D341Med (cell line): ENCODE measurements at regions not wholly inside any gene's neighbourhood (a gene's known extent, or its start where the extent isn't known, plus 50 kb on each side); places are given as distances from the start of the nearest gene placed in this dataset.
A peak's percentile ranks its signal among the peaks of the same experiment; 100 is the strongest.

Source experiments
- DNase-seq: peaks from one replicate; pipeline ENCODE4 v3.0.0; 2012; ENCODE audit warnings: low spot score

DNA sequence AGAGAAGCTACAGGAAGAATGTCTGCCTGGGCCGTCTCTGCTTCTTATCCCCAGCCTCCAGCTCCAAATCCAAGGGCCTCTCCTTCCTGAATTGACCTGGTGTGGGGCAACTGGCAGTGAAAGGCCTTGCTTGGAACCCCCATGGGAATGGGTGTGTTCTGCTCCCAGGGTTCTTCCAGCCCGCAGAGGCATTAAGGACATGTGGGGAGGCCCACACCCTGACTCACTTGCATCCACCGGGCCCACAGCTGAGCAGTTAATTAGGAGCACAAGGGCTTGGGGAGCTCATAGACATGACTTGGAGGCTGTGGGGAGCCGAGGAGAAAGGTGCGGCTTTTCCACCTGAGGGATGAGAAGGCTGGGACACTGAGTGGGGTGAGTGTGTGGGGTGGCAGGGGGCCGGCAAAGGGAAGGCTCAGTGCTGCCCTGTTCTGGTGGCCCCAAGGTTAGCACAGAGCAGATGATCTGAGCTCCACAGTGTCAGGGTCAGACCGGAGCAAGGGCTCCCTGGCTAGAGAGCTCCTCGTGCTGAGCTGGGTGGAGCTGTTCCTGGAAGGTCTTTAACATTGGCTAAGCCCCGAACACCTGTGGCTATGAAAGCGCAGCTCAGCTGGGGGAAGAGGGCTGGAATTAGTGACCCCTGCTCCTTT lies 64.5 kb upstream of the NECTIN1 start:
- no peak for DNase-seq

- DNase-seq: no peak
These were observed 62.7 kb upstream of the NECTIN1 start for GRCh38 chr11:119791701-119792151.

DNA sequence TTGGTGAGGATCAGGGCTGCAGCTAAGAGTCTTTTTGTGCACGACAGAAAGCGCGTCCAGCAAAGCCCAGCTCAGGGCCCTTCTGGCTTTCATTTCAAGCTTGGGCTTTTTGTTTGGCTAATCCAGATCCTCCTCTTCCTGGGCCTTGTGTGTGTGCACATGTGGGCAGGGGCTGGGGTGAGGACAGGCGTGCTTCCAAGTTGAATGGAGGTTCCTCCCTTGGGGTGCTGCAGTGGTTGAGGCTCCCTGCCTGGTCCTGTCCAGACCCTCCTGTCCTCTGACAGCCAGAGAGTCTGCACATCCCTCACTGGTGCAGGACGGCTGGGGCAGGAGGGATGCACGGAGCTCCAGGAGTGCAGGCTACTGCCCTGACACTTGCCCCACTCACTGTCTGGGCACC lies 62.0 kb upstream of the NECTIN1 start:
- no peak for DNase-seq

- DNase-seq: no peak
These were observed 61.5 kb upstream of the NECTIN1 start for GRCh38 chr11:119790476-119790875.

DNA sequence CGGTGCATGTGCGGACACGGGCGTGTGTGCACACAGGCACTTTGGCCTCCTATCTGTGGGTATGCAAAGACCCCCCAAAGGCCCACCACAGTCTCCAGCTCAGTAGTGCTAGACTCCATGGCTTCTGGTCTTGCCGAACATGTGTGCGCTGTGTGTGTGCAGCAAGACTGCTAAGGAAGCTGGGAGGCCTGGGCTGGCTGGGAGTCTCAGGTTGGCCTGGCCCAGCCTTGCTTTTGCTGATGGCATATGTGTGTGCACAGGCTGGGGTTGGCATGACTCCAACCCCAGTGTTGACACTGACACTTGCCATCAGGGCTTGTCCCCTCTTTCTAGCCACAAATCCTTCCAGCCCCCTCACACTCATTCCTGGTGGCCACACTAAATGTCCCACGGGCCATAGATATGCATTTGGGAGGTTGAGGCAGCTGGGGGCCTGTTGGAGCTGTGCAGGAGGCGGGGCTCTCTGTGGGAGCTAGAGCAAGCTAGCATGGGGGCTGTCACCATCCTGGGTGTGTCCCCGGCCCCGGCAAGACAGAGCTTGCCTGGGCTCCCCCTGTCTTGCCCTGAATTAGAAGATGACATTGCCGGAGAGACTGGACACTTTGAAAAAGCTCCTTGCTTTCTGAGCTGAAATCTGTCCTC lies 60.9 kb upstream of the NECTIN1 start:
- no peak for DNase-seq

DNA sequence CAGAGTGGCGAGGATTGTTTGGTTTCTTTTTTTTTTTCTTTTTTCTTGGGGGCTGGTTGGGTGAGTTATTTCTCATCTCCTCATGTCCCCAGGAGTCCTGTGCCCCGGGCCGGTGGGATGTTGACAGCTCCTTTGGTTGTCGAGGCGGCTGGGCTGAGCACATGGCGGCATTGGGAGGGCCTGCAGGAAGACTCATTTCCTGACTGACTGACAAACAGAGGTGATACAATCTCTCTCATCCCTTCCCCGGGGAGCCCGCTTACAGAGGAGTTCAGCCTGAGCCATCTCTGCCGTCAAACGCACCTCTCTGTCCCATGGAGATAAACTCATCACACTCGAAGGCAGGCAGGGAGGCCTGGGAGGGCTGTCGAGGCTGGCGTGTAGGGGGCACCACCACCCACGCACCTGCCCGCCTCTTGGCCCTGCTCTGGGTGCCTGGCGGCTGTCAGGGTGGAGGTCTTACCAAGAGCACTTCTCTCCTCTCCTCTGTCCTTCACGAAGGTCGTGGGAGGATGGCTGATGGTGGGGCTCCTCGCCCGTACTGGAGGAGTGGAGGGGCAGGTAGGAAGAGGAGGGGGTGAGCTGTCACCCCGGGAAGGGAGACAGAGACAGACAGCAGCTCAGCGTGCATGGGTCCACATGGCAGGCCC lies 60.0 kb upstream of the NECTIN1 start:
- no peak for DNase-seq

- DNase-seq: no peak
These were observed 59.3 kb upstream of the NECTIN1 start for GRCh38 chr11:119788096-119788883.

DNA sequence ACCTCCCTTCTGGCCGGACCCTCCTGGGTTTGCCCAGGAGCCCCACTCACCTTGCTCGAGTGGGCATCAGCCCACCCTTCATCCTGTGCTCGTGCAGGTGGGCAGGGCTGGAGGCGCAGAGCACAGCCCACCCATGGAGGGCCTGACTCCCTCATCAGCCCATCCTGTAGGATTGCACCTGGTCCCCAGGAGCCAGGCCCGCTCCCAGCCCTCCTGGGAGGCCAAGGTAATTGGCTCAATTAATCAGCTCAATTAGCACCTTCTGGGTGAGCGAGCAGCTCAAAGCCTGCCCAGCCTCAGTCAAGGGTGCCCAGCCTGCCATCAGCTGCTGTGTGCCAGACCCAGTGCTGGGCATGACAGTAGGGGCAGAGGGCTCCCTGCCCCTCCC lies 58.1 kb upstream of the NECTIN1 start:
- DNase-seq: peak; percentile 51

- DNase-seq: no peak
These were observed 57.6 kb upstream of the NECTIN1 start for GRCh38 chr11:119786431-119787073.

- DNase-seq: no peak
These were observed 56.1 kb upstream of the NECTIN1 start for GRCh38 chr11:119785131-119785530.

- DNase-seq: no peak
These were observed 55.4 kb upstream of the NECTIN1 start for GRCh38 chr11:119784421-119784820.

- no peak for DNase-seq
These were observed 54.7 kb upstream of the NECTIN1 start for GRCh38 chr11:119783466-119784400.

- DNase-seq: no peak
These were observed 53.7 kb upstream of the NECTIN1 start for GRCh38 chr11:119782739-119783072.

- peak; percentile 58 for DNase-seq
These were observed 53.2 kb upstream of the NECTIN1 start for GRCh38 chr11:119782006-119782738.

DNA sequence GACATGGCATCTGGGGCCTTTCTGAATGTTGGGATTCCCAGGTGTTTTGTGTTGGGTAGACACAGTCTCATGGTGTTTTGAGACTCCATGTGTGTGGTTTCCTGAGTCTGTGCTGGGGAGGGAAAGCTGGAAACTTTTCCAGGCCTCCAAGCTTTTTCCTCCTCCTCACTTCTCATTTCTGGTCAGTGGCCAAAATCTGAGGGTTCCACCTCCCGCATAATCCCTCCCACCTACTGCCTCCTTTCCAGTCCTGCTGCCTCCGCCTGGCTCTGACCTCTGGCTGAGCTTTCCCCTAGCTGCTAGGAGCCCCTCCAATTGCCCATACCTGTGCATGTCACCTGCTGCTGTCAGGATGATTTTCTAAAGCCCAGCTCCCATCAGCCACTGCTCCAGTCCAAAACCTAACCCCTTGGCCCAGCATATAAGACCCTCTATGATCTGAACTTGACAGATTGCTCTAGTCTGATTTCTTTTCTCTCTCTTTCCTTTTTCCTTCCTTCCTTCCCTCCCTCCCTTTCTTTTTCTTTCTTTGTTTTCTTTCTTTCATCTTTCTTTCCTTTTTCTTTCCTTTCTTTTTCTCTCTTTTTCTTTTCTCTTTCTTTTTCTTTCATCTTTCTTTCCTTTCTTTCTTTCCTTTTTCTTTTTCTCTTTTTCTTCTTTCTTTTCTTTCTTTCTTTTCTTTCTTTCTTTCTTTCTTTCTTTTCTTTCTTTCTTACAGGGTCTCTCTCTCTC lies 51.4 kb upstream of the NECTIN1 start:
- no peak for DNase-seq

DNA sequence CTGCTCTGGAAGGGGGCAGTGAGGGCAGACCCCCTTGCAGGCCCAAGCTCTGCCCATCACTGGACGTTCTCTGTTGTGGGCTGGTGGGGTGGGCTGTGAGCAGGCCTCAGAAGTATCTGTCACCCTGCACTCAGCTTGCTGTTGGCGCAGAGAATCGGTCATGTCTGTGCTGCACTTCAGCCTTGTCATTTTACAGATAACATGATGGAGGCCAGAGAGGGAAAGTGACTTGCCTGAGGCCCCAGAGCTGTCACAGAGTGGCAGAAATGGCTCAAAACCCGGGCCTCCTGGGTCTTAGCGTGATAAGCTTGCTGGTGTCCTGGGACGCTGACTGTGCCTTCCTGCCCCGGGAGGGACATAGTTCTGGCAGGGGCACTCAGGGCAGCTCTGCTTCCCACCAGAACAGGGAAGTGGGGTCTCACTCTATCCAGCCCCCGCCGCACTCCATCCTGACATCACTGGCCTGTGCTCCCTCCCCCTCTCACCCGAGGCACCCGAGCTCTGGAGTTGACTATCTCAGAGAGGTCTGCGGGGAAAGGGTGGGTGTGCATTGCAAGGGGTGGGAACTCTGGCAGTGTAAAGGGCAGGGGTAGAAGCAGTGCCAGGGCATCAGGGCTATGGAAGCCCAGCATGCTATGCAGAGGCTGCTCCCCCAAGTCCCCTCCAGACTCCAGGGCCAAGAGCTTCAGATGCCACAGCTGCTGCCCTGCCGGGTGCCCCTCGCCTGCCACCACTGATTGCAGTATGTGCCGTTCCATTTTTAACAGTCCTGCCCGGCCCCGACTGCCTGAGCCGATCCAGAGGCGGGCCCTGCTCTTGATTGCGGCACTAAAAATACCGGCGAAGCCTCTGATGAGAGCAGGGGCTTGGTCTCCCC lies 50.4 kb upstream of the NECTIN1 start:
- no peak for DNase-seq
